Astrocyte of the spinal cord (primary cell): ENCODE measurements at regions not wholly inside any gene's neighbourhood (a gene's known extent, or its start where the extent isn't known, plus 50 kb on each side); places are given as distances from the start of the nearest gene placed in this dataset.
"Not testable (repeated sequence)": the region's sequence is repeated elsewhere in the genome, so short reads cannot be mapped to it uniquely, and the experiment has no call there.

Experiments
- DNase-seq: peaks from one replicate; pipeline ENCODE4 v3.0.0; 2011; ENCODE audit warnings: low read depth, low spot score
- H3K4me3 ChIP-seq: 2 replicates; pipeline ENCODE4 v1.5.1; 2011; ENCODE audit warnings: low read depth, mild to moderate bottlenecking, low read length, moderate library complexity
- CTCF ChIP-seq: IDR thresholded peaks from 2 replicates; pipeline ENCODE4 v1.5.1; 2012; ENCODE audit warnings: low read depth, mild to moderate bottlenecking, low read length, inconsistent platforms
- in situ Hi-C: cut with HindIII; loops from 2 replicates; pipeline ENCODE4 v1.10.0; 2017; ENCODE audit warnings: low sequenced_read_pairs

DNA sequence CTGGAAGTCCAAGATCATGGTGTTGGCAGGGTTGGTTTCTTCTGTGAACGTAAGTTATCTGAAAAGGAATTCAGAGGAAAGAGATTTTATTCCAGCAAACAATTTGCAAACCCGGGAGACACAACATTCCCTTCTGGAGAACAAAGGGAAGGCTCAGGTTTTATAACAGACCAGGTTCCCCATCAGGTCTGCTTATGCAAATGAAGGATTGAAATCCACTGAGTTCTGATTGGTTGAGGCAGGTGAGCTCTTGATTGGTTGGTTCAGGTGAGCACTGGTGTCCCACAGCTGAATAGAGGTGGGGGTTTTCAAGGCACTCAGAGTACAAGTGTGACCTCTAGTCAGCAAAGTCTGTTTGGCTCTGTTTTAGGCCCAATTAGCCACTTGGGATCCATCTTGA lies 1306.8 kb downstream of the TBC1D22A start:
- no peak overlapping the region for H3K4me3 ChIP-seq
- in situ Hi-C loops: no loop called here
- DNase-seq: no peak
- TF ChIP-seq CTCF: no peak

DNA sequence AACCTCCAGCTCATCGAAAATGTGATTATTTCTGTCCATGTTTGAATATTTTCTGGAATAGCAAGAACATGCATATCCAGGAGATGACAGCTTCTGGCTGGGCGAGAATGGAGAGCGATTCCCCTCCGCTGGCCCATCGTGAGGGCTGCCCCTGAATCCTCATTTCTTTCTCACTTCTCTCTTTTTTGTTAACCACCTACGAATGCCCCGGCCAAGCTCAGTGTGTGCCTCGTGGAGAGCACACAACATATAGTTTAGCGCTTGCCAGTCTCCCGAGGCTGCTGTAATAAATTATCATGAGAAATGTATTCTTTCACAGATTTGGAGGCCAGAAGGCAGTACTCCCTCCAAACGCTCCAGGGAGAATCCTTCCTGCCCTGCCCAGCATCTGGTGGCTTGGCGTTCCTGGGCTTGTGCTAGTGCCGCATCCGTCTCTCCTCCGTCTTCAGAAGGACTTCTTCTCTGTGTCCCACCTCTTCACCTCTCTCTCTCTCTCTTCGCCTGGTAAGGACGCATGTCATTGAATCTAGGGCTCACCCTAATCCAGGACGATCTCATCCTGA lies 1306.0 kb downstream of the TBC1D22A start:
- TF ChIP-seq CTCF: no peak
- DNase-seq: no peak
- no peak overlapping the region for H3K4me3 ChIP-seq
- in situ Hi-C loops: no loop called here

DNA sequence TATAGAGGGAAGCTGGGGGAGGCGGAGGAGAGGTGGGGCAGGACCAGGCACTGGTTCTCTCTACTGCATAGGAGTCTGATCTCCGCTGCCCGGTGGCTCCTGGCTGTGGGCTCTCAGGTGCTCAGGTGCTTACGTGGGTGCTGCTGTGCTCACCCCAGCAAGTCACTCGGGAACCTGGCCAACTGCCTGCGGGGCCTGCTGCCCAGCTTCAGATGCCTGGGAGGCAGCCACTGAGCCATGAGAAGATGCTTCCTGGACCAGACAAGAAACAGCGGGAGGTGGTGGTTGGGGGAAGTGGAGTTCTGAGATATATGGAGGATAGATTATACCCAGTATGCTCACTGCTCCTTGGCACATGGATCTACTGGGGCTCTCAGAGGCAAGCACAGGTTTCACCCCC lies 1303.4 kb downstream of the TBC1D22A start:
- in situ Hi-C loops: no loop called here
- no peak for DNase-seq
- no peak for TF ChIP-seq CTCF
- no peak overlapping the region for H3K4me3 ChIP-seq

DNA sequence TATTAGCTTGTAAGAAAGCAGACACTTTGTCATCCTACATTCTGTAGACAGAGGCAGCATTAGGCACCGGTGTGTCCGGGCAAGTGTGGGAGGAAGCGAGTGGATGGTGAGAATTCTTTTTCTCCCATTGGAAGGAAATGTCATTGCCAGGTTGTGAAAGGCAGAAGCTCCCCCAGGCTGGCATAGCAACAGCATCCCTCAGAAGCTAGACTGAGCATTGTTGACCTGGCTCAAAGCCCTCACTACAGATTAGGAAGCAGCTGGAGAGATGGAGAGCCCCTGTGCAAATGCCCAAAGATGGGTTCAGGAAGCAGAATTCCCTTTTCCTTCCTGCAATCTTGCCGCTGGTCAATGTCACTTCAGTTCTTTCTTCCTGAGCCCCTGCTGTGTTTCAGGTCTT lies 1299.3 kb downstream of the TBC1D22A start:
- no peak for TF ChIP-seq CTCF
- DNase-seq: no peak
- no peak overlapping the region for H3K4me3 ChIP-seq
- in situ Hi-C loops: no loop called here

GRCh38 chr22:48060266-48060665 lies 1297.8 kb downstream of the TBC1D22A start:
- no peak for DNase-seq
- in situ Hi-C loops: no loop called here
- H3K4me3 ChIP-seq: no peak overlapping the region
- TF ChIP-seq CTCF: no peak

DNA sequence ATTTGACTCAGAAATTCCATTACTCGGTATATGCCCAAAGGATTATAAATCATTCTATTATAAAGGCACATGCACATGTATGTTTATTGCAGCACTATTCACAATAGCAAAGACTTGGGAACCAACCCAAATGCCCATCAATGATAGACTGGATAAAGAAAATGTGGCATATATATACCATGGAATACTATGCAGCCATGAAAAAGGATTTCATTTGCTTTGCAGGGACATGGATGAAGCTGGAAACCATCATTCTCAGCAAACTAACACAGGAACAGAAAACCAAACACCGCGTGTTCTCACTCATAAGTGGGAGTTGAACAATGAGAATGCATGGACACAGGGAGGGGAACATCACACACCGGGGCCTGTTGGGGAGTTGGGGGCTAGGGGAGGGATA lies 1297.1 kb downstream of the TBC1D22A start:
- DNase-seq, in situ Hi-C loops, H3K4me3 ChIP-seq: not testable (repeated sequence)

GRCh38 chr22:48057116-48057835 lies 1294.8 kb downstream of the TBC1D22A start:
- in situ Hi-C loops: no loop called here

More at GRCh38 chr22:48057116-48057835, 1294.8 kb downstream of the TBC1D22A start:
- no peak for TF ChIP-seq CTCF
- no peak for DNase-seq
- no peak overlapping the region for H3K4me3 ChIP-seq
